ENCODE measurements at regions not wholly inside any gene's neighbourhood (a gene's known extent, or its start where the extent isn't known, plus 50 kb on each side); places are given as distances from the start of the nearest gene placed in this dataset.
A peak's percentile ranks its signal among the peaks of the same experiment; 100 is the strongest.
"Not testable (repeated sequence)": the region's sequence is repeated elsewhere in the genome, so short reads cannot be mapped to it uniquely, and the experiment has no call there.

DNA sequence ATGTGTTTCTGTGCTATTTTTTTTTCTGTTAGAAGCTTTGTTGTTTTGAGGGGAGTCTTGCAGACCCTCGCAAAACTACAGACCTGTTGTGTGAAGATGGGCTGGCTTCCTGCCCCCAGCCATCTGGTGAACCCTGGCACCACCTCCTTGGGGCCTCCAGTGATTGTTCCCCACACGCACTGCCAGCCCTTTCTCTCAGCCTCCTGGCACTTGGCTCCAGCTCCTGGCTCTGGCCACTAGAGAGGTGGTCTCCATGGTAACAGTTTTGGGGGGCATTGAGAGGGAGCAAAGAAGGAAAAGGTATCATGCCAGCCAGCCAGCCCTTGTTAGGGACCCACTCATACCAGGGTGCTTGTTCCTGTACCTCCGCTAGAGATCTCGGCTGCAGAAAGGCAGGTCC is 176.4 kb upstream of the RPH3A start:
- peaks cover 7% of the 10 kb centered on the region for H3K9me3 ChIP-seq (ENCODE audit: insufficient read depth, low read length)
- no peak for DNase-seq (ENCODE audit: low read depth, low spot score)
- TF ChIP-seq YY1 (IDR thresholded peaks at IDR 0.05; ENCODE audit: insufficient read depth, insufficient read length) (no peak), ZNF274 (IDR thresholded peaks at IDR 0.05; ENCODE audit: low read depth, low read length) (no peak), SUZ12 (IDR thresholded peaks at IDR 0.05; ENCODE audit: extremely low read depth, insufficient read depth, insufficient read length) (no peak)
- no peak overlapping the region for H3K9ac ChIP-seq (ENCODE audit: insufficient read length, low read depth)
- no peaks in the 10 kb centered on the region for H3K27me3 ChIP-seq (ENCODE audit: insufficient read depth, insufficient read length)
- H3K4me3 ChIP-seq (ENCODE audit: insufficient read length, low read depth): no peak overlapping the region
- peaks cover 7% of the 10 kb centered on the region for H3K4me1 ChIP-seq (ENCODE audit: insufficient read depth, insufficient read length)
- no peaks in the 10 kb centered on the region for H3K36me3 ChIP-seq (ENCODE audit: insufficient read depth, insufficient read length, low read length)

DNA sequence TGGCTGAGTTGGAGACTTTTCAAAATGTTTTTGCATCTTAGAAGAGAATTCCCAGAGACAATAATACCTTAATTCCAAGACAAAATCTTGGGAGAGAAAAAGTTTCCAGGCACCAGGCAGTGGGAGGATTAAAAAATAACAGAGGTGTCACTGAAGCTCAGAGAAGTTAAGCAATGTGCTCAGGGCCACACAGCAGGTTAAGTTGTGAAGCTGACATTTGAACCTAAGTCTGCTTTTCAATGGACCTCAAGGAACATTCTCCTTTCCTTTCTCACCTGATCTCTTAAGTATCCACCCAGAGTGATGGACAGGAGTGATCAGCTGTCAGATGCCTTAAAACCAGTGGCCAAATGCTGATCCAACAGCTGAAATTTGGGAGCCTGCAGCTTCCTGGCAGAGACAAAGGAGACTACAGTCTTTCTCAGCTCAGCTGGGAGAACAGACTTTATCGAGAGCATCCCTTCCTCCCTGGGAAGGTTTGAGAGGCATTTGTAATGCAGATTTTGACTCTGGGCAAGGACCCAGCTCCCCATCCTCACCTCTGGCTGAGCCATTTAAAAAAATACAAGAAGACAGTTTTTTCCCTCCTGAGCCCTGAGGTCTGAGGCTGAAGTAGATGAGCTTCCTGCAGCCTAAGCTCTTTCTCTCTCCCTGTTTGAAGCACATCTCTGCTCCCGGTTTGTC is 174.9 kb upstream of the RPH3A start:
- TF ChIP-seq ZNF274 (IDR thresholded peaks at IDR 0.05; ENCODE audit: low read depth, low read length) (no peak), SUZ12 (IDR thresholded peaks at IDR 0.05; ENCODE audit: extremely low read depth, insufficient read depth, insufficient read length) (no peak), YY1 (IDR thresholded peaks at IDR 0.05; ENCODE audit: insufficient read depth, insufficient read length) (no peak)
- no peaks in the 10 kb centered on the region for H3K27me3 ChIP-seq (ENCODE audit: insufficient read depth, insufficient read length)

DNA sequence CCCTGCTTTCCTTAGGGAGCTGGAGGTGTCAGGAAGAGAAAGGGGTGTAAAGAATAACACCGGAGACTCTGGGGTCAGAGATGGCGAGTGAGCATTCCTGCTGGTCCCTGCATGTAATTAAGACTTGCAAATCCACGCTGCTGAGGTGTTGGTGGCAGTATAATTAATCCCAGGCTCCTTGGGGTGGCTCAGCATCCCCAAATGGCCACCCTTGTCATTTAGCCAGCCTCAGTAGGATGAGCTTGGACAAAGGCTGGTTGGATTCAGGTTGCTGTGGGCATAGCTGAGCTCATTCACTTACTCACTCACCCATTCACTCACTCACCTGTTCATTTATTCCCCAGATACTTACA is 174.4 kb upstream of the RPH3A start:
- peaks cover 13% of the 10 kb centered on the region for H3K9me3 ChIP-seq (ENCODE audit: insufficient read depth, low read length)
- H3K4me3 ChIP-seq (ENCODE audit: insufficient read length, low read depth): no peak overlapping the region
- H3K4me1 ChIP-seq (ENCODE audit: insufficient read depth, insufficient read length): peaks cover 7% of the 10 kb centered on the region
- H3K9ac ChIP-seq (ENCODE audit: insufficient read length, low read depth): peak overlapping the region; percentile 78
- no peaks in the 10 kb centered on the region for H3K36me3 ChIP-seq (ENCODE audit: insufficient read depth, insufficient read length, low read length)
- H3K27me3 ChIP-seq (ENCODE audit: insufficient read depth, insufficient read length): no peaks in the 10 kb centered on the region
- DNase-seq (ENCODE audit: low read depth, low spot score): no peak
- no peak for TF ChIP-seq SUZ12 (IDR thresholded peaks at IDR 0.05; ENCODE audit: extremely low read depth, insufficient read depth, insufficient read length)
- TF ChIP-seq ZNF274 (IDR thresholded peaks at IDR 0.05; ENCODE audit: low read depth, low read length): no peak
- TF ChIP-seq YY1 (IDR thresholded peaks at IDR 0.05; ENCODE audit: insufficient read depth, insufficient read length): no peak

More for the DNA sequence above, 174.9 kb upstream of the RPH3A start:
- Histone ChIP-seq H3K9ac (ENCODE audit: insufficient read length, low read depth) (peak overlapping the region; percentile 78), H3K4me3 (ENCODE audit: insufficient read length, low read depth) (no peak overlapping the region), H3K9me3 (ENCODE audit: insufficient read depth, low read length) (peaks cover 13% of the 10 kb centered on the region), H3K36me3 (ENCODE audit: insufficient read depth, insufficient read length, low read length) (no peaks in the 10 kb centered on the region), H3K4me1 (ENCODE audit: insufficient read depth, insufficient read length) (peaks cover 7% of the 10 kb centered on the region)
- peak; percentile 95 for DNase-seq (ENCODE audit: low read depth, low spot score)

DNA sequence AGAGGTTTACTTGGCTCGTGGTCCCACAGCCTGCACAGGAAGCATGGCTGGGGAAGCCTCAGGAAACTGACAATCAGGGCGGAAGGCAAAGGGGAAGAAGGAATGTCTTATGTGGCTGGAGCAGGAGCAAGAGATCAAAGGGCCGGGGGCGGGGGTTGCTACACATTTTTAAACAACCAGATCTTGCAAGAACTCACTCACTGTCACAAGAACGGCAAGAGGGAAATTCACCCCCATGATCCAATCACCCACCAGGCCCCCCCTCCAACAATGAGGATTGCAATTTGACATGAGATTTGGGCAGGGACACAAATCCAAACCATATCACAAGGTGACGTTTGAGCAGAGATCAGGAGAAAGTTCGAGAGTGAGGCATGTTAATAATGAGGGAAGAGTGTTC is 163.7 kb upstream of the RPH3A start:
- no peak overlapping the region for H3K4me3 ChIP-seq (ENCODE audit: insufficient read length, low read depth)
- no peaks in the 10 kb centered on the region for H3K36me3 ChIP-seq (ENCODE audit: insufficient read depth, insufficient read length, low read length)
- H3K9ac ChIP-seq (ENCODE audit: insufficient read length, low read depth): no peak overlapping the region
- TF ChIP-seq YY1 (IDR thresholded peaks at IDR 0.05; ENCODE audit: insufficient read depth, insufficient read length) (no peak), SUZ12 (IDR thresholded peaks at IDR 0.05; ENCODE audit: extremely low read depth, insufficient read depth, insufficient read length) (no peak), ZNF274 (IDR thresholded peaks at IDR 0.05; ENCODE audit: low read depth, low read length) (no peak)
- 0 out of 2 replicates have a peak, but pooled peaks cover 6% of the 10 kb centered on the region for H3K9me3 ChIP-seq (ENCODE audit: insufficient read depth, low read length)
- DNase-seq (ENCODE audit: low read depth, low spot score): no peak
- H3K27me3 ChIP-seq (ENCODE audit: insufficient read depth, insufficient read length): no peaks in the 10 kb centered on the region
- H3K4me1 ChIP-seq (ENCODE audit: insufficient read depth, insufficient read length): peaks cover 3% of the 10 kb centered on the region

DNA sequence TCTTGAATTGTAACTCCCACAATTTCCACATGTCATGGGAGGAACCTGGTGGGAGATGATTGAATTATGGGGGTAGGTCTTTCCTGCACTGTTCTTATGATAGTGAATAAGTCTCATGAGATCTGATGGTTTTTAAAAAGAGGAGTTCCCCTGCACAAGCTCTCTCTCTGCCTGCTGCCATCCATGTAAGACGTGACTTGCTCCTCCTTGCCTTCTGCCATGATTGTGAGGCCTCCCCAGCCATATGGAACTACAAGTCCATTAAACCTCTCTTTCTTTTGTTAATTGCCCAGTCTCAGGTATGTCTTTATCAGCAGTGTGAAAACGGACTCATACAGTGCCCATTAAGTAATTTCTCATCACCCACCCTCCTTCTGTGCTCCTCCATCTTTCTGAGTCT is 159.6 kb upstream of the RPH3A start:
- H3K36me3 ChIP-seq (ENCODE audit: insufficient read depth, insufficient read length, low read length); H3K4me1 ChIP-seq (ENCODE audit: insufficient read depth, insufficient read length); H3K9me3 ChIP-seq (ENCODE audit: insufficient read depth, low read length); H3K9ac ChIP-seq (ENCODE audit: insufficient read length, low read depth); H3K4me3 ChIP-seq (ENCODE audit: insufficient read length, low read depth); H3K27me3 ChIP-seq (ENCODE audit: insufficient read depth, insufficient read length); DNase-seq (ENCODE audit: low read depth, low spot score): not testable (repeated sequence)

DNA sequence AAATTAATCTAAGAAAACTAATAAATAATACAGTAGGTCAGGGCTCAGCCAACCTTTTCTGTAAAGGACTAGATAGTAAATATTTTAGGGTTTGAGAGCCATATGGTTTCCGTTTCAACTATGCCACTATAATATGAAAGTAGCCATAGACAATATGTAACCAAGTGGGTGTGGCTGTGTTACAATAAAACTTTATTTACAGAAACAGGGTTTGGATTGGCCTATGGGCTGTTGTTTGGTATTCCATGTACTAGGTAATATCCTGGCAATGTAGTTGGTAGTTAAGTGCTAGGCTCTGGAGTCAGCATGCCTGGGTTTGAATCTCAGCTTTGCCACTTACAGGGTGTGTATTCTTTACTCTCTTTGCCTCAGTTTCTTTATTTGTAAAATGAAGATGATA is 156.5 kb upstream of the RPH3A start:
- DNase-seq (ENCODE audit: low read depth, low spot score): no peak
- Histone ChIP-seq H3K4me3 (ENCODE audit: insufficient read length, low read depth) (no peak overlapping the region), H3K27me3 (ENCODE audit: insufficient read depth, insufficient read length) (no peaks in the 10 kb centered on the region)

DNA sequence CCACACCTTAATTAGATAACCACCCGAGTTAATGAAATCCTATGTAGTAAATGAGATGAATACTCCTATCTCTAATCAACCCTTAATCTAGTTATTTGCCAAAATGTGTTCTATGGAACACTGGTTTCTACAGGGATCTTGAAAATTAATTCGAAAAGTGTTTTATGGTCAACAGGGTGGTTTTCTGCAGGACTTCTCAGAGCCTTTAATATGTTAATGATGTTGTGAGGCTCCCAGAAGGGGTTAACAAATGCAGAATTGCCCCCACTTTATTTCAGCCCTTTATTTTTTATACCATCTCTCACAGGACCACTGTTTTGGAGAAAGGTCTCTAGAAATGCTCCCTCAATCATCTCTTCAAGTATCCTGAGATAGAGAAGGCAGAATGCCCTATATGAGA is 153.1 kb upstream of the RPH3A start:
- no peaks in the 10 kb centered on the region for H3K4me1 ChIP-seq (ENCODE audit: insufficient read depth, insufficient read length)
- no peaks in the 10 kb centered on the region for H3K27me3 ChIP-seq (ENCODE audit: insufficient read depth, insufficient read length)
- no peaks in the 10 kb centered on the region for H3K9me3 ChIP-seq (ENCODE audit: insufficient read depth, low read length)
- TF ChIP-seq ZNF274 (IDR thresholded peaks at IDR 0.05; ENCODE audit: low read depth, low read length) (no peak), SUZ12 (IDR thresholded peaks at IDR 0.05; ENCODE audit: extremely low read depth, insufficient read depth, insufficient read length) (no peak), YY1 (IDR thresholded peaks at IDR 0.05; ENCODE audit: insufficient read depth, insufficient read length) (no peak)
- H3K9ac ChIP-seq (ENCODE audit: insufficient read length, low read depth): no peak overlapping the region
- no peaks in the 10 kb centered on the region for H3K36me3 ChIP-seq (ENCODE audit: insufficient read depth, insufficient read length, low read length)
- H3K4me3 ChIP-seq (ENCODE audit: insufficient read length, low read depth): no peak overlapping the region
- no peak for DNase-seq (ENCODE audit: low read depth, low spot score)

More for the DNA sequence above, 156.5 kb upstream of the RPH3A start:
- Histone ChIP-seq H3K4me1 (ENCODE audit: insufficient read depth, insufficient read length) (no peaks in the 10 kb centered on the region), H3K9ac (ENCODE audit: insufficient read length, low read depth) (no peak overlapping the region), H3K9me3 (ENCODE audit: insufficient read depth, low read length) (0 out of 2 replicates have a peak, but pooled peaks cover 6% of the 10 kb centered on the region), H3K36me3 (ENCODE audit: insufficient read depth, insufficient read length, low read length) (no peaks in the 10 kb centered on the region)
- no peak for TF ChIP-seq SUZ12 (IDR thresholded peaks at IDR 0.05; ENCODE audit: extremely low read depth, insufficient read depth, insufficient read length)
- TF ChIP-seq ZNF274 (IDR thresholded peaks at IDR 0.05; ENCODE audit: low read depth, low read length): no peak
- TF ChIP-seq YY1 (IDR thresholded peaks at IDR 0.05; ENCODE audit: insufficient read depth, insufficient read length): no peak
